ENCODE measurements at regions not wholly inside any gene's neighbourhood (a gene's known extent, or its start where the extent isn't known, plus 50 kb on each side); places are given as distances from the start of the nearest gene placed in this dataset.
"Not testable (repeated sequence)": the region's sequence is repeated elsewhere in the genome, so short reads cannot be mapped to it uniquely, and the experiment has no call there.

- DNase-seq (ENCODE audit: low read depth): no peak
These were observed 82.8 kb upstream of the TMEM18 start for GRCh38 chr2:760001-760400.

GRCh38 chr2:758073-758820, 81.0 kb upstream of the TMEM18 start:
- DNase-seq (ENCODE audit: low read depth): no peak

DNA sequence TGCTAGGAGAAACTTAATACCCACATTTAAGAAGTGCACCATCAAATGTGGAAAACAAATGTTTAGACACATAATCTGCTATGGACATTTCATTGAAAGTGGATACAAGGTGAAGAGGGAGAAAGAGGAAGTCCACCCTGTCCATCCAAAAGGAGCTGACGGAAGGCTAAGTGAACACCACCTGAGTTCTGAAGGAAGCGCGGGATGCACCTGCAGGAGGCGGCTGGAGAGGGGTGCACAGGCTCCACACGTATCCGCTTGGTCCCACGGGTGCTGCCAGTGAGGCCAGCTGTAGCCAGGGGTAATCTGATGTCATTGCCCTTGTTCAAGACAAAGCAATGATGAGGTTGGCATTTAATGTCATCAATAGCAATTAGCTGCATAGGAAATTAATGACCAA, 75.9 kb upstream of the TMEM18 start:
- DNase-seq (ENCODE audit: low read depth): no peak

GRCh38 chr2:751474-751873, 74.3 kb upstream of the TMEM18 start:
- DNase-seq (ENCODE audit: low read depth): no peak

- no peak for DNase-seq (ENCODE audit: low read depth)
These were observed 73.4 kb upstream of the TMEM18 start for GRCh38 chr2:750628-751027.

DNA sequence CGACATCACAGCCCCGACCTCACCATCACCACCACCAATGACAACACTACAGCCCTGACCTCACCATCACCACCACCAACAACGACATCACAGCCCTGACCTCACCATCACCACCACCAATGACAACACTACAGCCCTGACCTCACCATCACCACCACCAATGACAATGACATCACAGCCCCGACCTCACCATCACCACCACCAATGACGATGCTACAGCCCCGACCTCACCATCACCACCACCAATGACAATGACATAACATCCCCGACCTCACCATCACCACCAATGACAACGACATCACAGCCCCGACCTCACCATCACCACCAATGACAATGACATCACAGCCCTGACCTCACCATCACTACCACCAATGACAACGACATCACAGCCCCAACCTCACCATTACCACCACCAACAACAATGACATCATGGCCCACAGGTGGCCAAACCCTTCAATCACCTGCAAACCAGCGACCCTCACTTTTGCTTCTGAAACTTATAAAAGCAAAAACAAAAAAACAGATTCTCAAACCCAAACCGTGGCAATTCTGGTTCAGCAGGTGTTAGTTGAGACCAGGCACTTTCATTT, 70.7 kb upstream of the TMEM18 start:
- DNase-seq (ENCODE audit: low read depth): no peak

- no peak for DNase-seq (ENCODE audit: low read depth)
These were observed 69.5 kb upstream of the TMEM18 start for GRCh38 chr2:746697-747096.

GRCh38 chr2:744088-744487, 66.9 kb upstream of the TMEM18 start:
- no peak for DNase-seq (ENCODE audit: low read depth)

- DNase-seq (ENCODE audit: low read depth): no peak
These were observed 65.0 kb upstream of the TMEM18 start for GRCh38 chr2:742221-742620.

DNA sequence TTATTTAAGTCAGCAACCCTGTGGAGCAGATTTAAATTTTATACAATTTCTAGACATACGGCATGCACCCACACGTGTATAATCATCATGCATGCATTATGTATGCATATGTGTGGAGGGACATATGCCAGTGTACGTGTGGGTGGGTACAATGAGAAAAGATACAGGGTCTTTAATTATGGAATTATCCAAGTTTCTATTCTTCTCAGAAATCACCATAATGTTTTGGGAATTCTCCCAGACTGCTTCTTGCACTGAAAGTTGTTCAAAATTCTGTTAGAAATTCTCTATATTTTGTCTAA, 63.9 kb upstream of the TMEM18 start:
- DNase-seq (ENCODE audit: low read depth): no peak

DNA sequence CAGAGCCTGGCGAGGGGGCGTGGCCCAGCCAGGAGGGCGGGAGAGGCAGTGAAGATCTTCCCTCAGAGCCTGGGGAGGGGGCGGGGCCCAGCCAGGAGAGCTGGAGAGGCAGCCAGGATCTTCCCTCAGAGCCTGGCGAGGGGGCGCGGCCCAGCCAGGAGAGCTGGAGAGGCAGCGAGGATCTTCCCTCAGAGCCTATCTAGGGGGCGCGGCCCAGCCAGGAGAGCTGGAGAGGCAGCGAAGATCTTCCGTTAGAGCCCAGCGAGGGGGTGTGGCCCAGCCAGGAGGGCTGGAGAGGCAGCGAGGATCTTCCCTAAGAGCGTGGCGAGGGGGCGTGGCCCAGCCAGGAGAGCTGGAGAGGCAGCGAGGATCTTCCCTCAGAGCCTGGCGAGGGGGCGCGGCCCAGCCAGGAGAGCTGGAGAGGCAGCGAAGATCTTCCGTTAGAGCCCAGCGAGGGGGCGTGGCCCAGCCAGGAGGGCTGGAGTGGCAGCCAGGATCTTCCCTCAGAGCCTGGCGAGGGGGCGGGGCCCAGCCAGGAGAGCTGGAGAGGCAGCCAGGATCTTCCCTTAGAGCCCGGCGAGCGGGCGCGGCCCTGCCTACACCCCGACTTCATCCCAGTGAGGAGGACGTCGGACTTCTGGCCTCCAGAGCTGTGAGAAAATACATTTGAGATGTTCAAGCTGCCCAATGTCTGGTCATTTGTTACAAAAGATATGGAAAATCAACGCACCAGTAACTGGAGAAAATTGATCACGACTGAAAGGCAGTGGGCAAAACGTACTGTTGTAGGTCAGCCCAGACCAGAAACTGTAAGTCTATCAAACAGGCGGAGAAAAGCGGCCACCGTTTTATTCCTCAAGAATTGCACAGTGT, 63.4 kb upstream of the TMEM18 start:
- peak; percentile 53 for DNase-seq (ENCODE audit: low read depth)

DNA sequence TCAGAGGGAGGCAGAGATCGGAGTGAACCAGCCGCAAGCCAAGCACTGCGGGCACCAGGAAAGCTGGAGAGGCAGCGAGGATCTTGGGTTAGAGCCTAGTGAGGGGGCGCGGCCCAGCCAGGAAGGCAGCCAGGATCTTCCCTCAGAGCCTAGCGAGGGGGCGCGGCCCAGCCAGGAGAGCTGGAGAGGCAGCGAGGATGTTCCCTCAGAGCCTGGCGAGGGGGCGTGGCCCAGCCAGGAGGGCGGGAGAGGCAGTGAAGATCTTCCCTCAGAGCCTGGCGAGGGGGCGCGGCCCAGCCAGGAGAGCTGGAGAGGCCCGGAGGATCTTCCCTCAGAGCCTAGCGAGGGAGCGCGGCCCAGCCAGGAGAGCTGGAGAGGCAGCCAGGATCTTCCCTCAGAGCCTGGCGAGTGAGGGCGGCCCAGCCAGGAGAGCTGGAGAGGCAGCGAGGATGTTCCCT, 62.7 kb upstream of the TMEM18 start:
- not testable (repeated sequence) for DNase-seq (ENCODE audit: low read depth)

GRCh38 chr2:736939-737338, 59.7 kb upstream of the TMEM18 start:
- no peak for DNase-seq (ENCODE audit: low read depth)

GRCh38 chr2:735670-736218, 58.5 kb upstream of the TMEM18 start:
- no peak for DNase-seq (ENCODE audit: low read depth)

GRCh38 chr2:734496-734895, 57.3 kb upstream of the TMEM18 start:
- DNase-seq (ENCODE audit: low read depth): no peak

DNA sequence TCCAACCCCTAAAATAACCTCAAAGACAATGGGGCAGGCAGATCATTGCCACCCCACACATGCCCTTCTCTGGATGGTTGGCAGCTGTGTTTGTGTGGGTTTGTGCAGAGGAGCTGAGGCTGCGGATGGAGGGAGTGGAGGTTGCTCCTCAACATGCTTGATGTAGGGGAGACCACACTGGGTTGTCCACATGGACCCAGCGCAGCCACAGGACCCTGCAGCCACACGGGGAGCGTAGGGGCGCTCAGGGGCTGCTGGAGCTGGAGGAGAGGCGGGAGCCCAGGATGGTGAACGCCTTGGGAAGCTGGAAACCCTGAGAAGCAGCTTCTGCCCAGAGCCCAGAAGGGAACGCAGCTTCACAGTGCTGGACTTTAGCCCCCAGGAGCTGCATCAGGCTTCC, 56.3 kb upstream of the TMEM18 start:
- no peak for DNase-seq (ENCODE audit: low read depth)

GRCh38 chr2:733001-733400, 55.8 kb upstream of the TMEM18 start:
- DNase-seq (ENCODE audit: low read depth): no peak

GRCh38 chr2:731711-732110, 54.5 kb upstream of the TMEM18 start:
- DNase-seq (ENCODE audit: low read depth): no peak

- no peak for DNase-seq (ENCODE audit: low read depth)
These were observed 52.2 kb upstream of the TMEM18 start for GRCh38 chr2:729376-729861.

DNA sequence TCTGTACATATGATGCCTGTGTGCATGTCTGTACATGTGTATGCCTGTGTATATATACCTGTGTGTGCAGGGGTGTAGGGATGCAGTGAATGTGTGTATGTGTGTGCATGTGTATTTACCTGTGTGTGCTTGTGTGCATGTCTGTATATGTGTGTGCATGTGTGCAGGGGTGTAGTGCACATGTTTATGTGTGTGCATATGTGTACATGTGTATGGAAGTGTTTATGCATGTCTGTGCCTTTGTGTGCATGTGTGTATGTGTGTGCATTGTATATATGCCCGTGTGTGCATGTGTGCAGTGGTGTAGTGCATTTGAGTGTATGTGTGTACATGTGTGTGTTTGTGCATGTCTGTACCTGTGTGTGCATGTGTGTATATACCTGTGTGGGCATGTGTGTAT, 51.0 kb upstream of the TMEM18 start:
- no peak for DNase-seq (ENCODE audit: low read depth)

DNA sequence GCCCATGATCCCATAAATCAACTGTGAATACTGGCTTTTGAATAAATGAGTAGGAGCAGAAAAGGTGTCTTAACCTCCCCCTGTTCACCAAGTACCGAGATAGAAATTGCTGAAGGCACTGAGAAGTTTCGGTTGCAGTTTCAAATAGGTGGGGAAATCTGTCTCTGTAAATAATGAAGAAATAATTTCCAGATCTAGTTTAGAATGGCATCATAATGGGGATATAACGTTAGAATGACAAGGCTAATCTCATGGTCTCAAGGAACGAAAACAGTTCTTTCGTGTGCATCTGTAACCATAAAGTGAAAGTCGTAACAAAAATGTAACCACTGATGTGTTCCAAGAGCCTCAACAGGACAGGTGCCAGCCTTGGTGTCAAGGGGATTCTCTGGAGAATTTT, 49.9 kb upstream of the TMEM18 start:
- no peak for DNase-seq (ENCODE audit: low read depth)
